Trophoblast cell (in vitro differentiated cells and primary cell): ENCODE measurements at regions not wholly inside any gene's neighbourhood (a gene's known extent, or its start where the extent isn't known, plus 50 kb on each side); places are given as distances from the start of the nearest gene placed in this dataset.
A peak's percentile ranks its signal among the peaks of the same experiment; 100 is the strongest.

Experiments used
- DNase-seq, 2 donors: peaks; one replicate each; pipeline ENCODE4 v3.0.0-alpha.2; 2016
- H2AFZ ChIP-seq: 2 replicates; pipeline ENCODE4 v1.6.1; 2013; ENCODE audit warnings: low read length, moderate library complexity, mild to moderate bottlenecking; ENCODE audit not compliant: insufficient read depth, poor library complexity
- H2AK5ac ChIP-seq: 2 replicates; pipeline ENCODE4 v1.6.1; 2013; ENCODE audit warnings: mild to moderate bottlenecking, low read length
- H2BK120ac ChIP-seq: 2 replicates; pipeline ENCODE4 v1.6.1; 2013; ENCODE audit warnings: low read length, mild to moderate bottlenecking, moderate library complexity; ENCODE audit not compliant: insufficient read depth, poor library complexity
- H2BK12ac ChIP-seq: 2 replicates; pipeline ENCODE4 v1.6.1; 2013; ENCODE audit warnings: mild to moderate bottlenecking, low read length, moderate library complexity
- H2BK5ac ChIP-seq: 2 replicates; pipeline ENCODE4 v1.6.1; 2013; ENCODE audit warnings: low read length, low read depth, moderate library complexity, mild to moderate bottlenecking; ENCODE audit not compliant: poor library complexity
- H3K14ac ChIP-seq: 2 replicates; pipeline ENCODE4 v1.6.1; 2013; ENCODE audit warnings: mild to moderate bottlenecking, low read length
- H3K18ac ChIP-seq: 2 replicates; pipeline ENCODE4 v1.6.1; 2013; ENCODE audit warnings: mild to moderate bottlenecking, low read length
- H3K23ac ChIP-seq: 2 replicates; pipeline ENCODE4 v1.6.1; 2013; ENCODE audit warnings: low read length
- H3K27ac ChIP-seq: 2 replicates; pipeline ENCODE4 v1.5.1; 2013; ENCODE audit warnings: low read depth, mild to moderate bottlenecking, inconsistent platforms, low read length, moderate library complexity
- H3K27me3 ChIP-seq: 2 replicates; pipeline ENCODE4 v1.6.1; 2013; ENCODE audit warnings: inconsistent platforms, mild to moderate bottlenecking, low read length, moderate library complexity; ENCODE audit not compliant: insufficient read depth
- H3K36me3 ChIP-seq, 2 experiments: 1 replicate in 1 of 2; 2 replicates in 1 of 2; pipeline ENCODE4 v1.6.1; 2013; ENCODE audit warnings: low read length in 2 of 2, mild to moderate bottlenecking in 2 of 2, moderate library complexity in 1 of 2; ENCODE audit not compliant: insufficient read depth in 2 of 2, control insufficient read depth in 1 of 2
- H3K4ac ChIP-seq: 2 replicates; pipeline ENCODE4 v1.6.1; 2013; ENCODE audit warnings: low read depth, mild to moderate bottlenecking, low read length, moderate library complexity
- H3K4me1 ChIP-seq, 2 experiments: 1 replicate in 1 of 2; 2 replicates in 1 of 2; pipeline ENCODE4 v1.6.1; 2013; ENCODE audit warnings: low read length in 2 of 2, mild to moderate bottlenecking in 2 of 2, moderate library complexity in 1 of 2; ENCODE audit not compliant: insufficient read depth in 2 of 2, control insufficient read depth in 1 of 2
- H3K4me2 ChIP-seq: 2 replicates; pipeline ENCODE4 v1.6.1; 2013; ENCODE audit warnings: inconsistent platforms, mild to moderate bottlenecking, low read length, moderate library complexity
- H3K4me3 ChIP-seq: 2 replicates; pipeline ENCODE4 v1.5.1; 2013; ENCODE audit warnings: mild to moderate bottlenecking, low read depth, low read length, inconsistent platforms
- H3K79me1 ChIP-seq: one replicate; pipeline ENCODE4 v1.6.1; 2013; ENCODE audit warnings: low read length
- H3K79me2 ChIP-seq: 2 replicates; pipeline ENCODE4 v1.6.1; 2013; ENCODE audit warnings: low read length, mild to moderate bottlenecking; ENCODE audit not compliant: control insufficient read depth, insufficient read depth, poor library complexity
- H3K9ac ChIP-seq: 2 replicates; pipeline ENCODE4 v1.6.1; 2013; ENCODE audit warnings: mild to moderate bottlenecking, low read length
- H3K9me3 ChIP-seq: 2 replicates; pipeline ENCODE4 v1.6.1; 2013; ENCODE audit warnings: low read depth, mild to moderate bottlenecking, control low read depth, inconsistent platforms, low read length; ENCODE audit not compliant: insufficient read depth
- H4K12ac ChIP-seq: 2 replicates; pipeline ENCODE4 v1.6.1; 2013; ENCODE audit warnings: low read depth, mild to moderate bottlenecking, low read length, moderate library complexity
- H4K8ac ChIP-seq: 2 replicates; pipeline ENCODE4 v1.6.1; 2013; ENCODE audit warnings: low read depth, mild to moderate bottlenecking, low read length, moderate library complexity
- H4K91ac ChIP-seq: one replicate; pipeline ENCODE4 v1.6.1; 2013; ENCODE audit warnings: low read depth, mild to moderate bottlenecking, low read length, moderate library complexity
- WGBS: extraction: QIAGEN DNeasy Blood & Tissue Kit; methylation state at CpG from one replicate; pipeline ENCODE4 v1.1.7; 2013; ENCODE audit warnings: missing lambda C conversion rate; ENCODE audit not compliant: insufficient read length, insufficient coverage; ENCODE audit errors: extremely low coverage; 5-methylcytosine and 5-hydroxymethylcytosine counted together

DNA sequence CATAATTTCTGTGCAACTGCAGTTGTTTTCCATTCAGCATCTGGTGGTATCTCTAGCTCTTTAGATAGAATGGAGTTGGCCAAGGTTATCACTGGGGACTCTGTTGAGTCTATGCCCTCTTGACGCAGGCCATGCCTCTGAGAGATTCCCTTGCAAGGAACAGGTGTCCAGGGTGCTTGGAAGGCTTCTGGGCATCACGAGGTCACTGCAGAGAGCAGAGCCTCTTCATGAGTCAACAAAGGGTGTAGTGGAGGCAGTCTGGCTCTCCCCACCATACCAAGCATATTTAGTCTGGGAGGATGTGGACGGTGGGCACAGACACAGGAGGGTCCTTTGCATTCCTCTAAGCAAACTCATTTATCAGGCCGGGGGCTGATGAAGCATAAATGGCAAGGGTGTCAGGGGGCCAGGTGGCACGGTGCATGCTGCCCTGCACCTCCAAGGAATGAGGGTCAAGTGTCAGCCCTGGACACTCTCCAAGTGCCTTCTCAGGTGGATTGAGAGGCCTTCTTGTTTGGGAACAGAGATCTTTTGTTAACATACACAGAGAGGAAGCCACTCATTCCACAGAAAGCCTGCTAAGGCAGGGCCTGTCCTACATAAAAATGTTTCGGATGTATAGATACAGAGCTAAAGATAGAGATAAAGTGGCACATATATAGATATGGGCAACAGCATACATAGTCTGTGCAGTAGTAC, 328.6 kb downstream of the INHBA start:
- Histone ChIP-seq H3K9me3 (no peaks in the 10 kb centered on the region), H2BK120ac (no peak overlapping the region), H2BK5ac (no peak overlapping the region), H3K79me1 (peaks cover 1% of the 10 kb centered on the region), H3K14ac (no peak overlapping the region), H2AFZ (no peak overlapping the region), H2AK5ac (no peak overlapping the region), H3K79me2 (no peaks in the 10 kb centered on the region), H2BK12ac (no peak overlapping the region), H3K4me3 (no peak overlapping the region), H3K27ac (no peak overlapping the region), H4K12ac (no peak overlapping the region), H4K91ac (no peak overlapping the region), H3K4ac (no peak overlapping the region), H3K9ac (no peak overlapping the region), H3K4me1 (peaks cover 2 to 5% of the 10 kb centered on the region in 2 experiments), H3K36me3 (no peaks in the 10 kb centered on the region), H3K4me2 (no peak overlapping the region), H3K18ac (no peak overlapping the region), H3K27me3 (no peaks in the 10 kb centered on the region), H4K8ac (no peak overlapping the region), H3K23ac (no peak overlapping the region)
- WGBS = no CpG with 5 or more reads among the region's 6 CpGs
- peak in 1 of 2 donors; percentile 14 for DNase-seq

DNA sequence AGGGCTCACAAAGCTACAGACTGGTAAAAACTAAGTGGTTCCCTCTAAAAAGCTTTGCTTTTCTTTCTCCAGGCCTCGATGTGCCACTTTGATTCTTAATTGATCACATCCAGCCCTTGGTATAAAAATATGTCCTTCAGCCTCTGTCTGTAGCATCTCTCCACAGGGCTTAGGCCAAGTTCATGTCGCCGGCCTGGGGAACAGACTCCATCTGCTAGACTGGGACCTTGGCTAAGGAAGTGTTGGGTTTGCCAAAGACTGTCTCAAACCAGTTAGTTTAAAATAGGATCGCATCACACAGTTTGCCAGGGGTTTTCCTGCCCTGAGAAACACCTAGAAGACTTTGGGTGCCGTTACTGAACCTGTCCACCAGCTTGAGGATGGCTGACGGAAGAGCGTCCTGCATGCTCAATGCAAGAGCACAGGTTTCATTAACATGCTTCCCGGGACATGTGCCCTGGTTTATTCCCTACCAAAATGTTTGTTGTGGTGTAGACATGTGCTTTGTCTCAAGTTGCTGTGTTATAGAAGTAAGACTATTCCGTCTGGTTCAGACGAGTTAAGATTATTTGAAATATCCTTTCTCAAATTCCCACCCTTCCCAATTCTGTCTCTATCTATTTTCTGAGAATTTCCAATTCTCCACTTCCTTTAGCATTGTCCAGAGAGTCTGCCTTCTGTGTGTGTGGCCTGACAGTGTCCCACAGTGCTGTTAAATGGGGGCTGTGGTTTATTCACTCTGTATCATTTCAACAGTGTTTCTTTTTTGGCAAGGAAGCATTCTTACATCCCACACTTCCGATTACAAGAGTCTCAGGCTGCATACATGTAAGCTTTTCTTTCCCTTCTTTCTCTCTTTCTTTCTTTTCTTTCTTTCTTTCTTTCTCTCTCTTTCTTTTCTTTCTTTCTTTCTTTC, 334.7 kb downstream of the INHBA start:
- Histone ChIP-seq H2AFZ (no peak overlapping the region), H3K27ac (no peak overlapping the region), H3K18ac (no peak overlapping the region), H3K79me2 (no peaks in the 10 kb centered on the region), H3K27me3 (no peaks in the 10 kb centered on the region), H3K4me1 (peaks cover 0 to 2% of the 10 kb centered on the region in 2 experiments), H3K14ac (no peak overlapping the region), H3K36me3 (no peaks in the 10 kb centered on the region), H3K4me3 (no peak overlapping the region), H3K23ac (no peak overlapping the region), H3K9me3 (no peaks in the 10 kb centered on the region), H2BK12ac (no peak overlapping the region), H2BK5ac (no peak overlapping the region), H4K12ac (no peak overlapping the region), H3K4me2 (no peak overlapping the region), H4K8ac (no peak overlapping the region), H3K9ac (no peak overlapping the region), H3K4ac (no peak overlapping the region), H4K91ac (no peak overlapping the region), H3K79me1 (peaks cover 1% of the 10 kb centered on the region), H2BK120ac (no peak overlapping the region), H2AK5ac (peak overlapping the region; percentile 22)
- DNase-seq = no peak
- no CpG with 5 or more reads among the region's 11 CpGs for WGBS

- no peaks in the 10 kb centered on the region for H3K4me1 ChIP-seq
- H3K79me2 ChIP-seq = no peaks in the 10 kb centered on the region
- H3K9ac ChIP-seq = no peak overlapping the region
- no peak overlapping the region for H2BK120ac ChIP-seq
- no peak overlapping the region for H4K8ac ChIP-seq
- no peak overlapping the region for H2BK12ac ChIP-seq
- H3K36me3 ChIP-seq = no peaks in the 10 kb centered on the region
- H3K4me2 ChIP-seq = no peak overlapping the region
- DNase-seq = no peak
- H3K4ac ChIP-seq = no peak overlapping the region
- no peak overlapping the region for H3K4me3 ChIP-seq
- H2BK5ac ChIP-seq = no peak overlapping the region
- no peaks in the 10 kb centered on the region for H3K9me3 ChIP-seq
- no peak overlapping the region for H2AFZ ChIP-seq
- no peak overlapping the region for H4K12ac ChIP-seq
- H3K27ac ChIP-seq = no peak overlapping the region
- H2AK5ac ChIP-seq = no peak overlapping the region
- no peak overlapping the region for H3K14ac ChIP-seq
- no peaks in the 10 kb centered on the region for H3K79me1 ChIP-seq
- no peak overlapping the region for H4K91ac ChIP-seq
- H3K18ac ChIP-seq = no peak overlapping the region
- no CpG with 5 or more reads among the region's 1 CpG for WGBS
- no peak overlapping the region for H3K23ac ChIP-seq
- H3K27me3 ChIP-seq = no peaks in the 10 kb centered on the region
Observed at GRCh38 chr7:41351091-41351490, 351.8 kb downstream of the INHBA start.

DNA sequence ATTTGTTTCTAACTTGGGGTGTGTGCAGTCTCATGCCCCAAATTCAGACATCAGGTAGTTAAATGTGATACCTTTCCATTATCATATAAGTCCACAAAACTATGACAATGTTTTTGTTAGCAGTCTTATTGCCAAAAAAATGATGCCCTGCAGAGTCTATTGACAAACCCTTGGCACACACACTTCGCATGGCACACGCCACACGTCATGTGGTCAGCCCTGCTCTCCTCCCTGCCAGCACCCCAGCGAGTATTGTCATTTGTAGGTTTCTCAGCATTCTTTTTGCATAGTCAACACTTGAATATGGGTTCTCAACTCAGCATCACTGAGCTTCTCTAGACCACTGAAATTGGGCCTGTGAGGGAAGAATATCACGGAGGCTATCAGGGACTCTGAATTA, 356.0 kb downstream of the INHBA start:
- no CpG with 5 or more reads among the region's 5 CpGs for WGBS
- no peaks in the 10 kb centered on the region for H3K79me2 ChIP-seq
- H3K4me3 ChIP-seq = no peak overlapping the region
- H3K14ac ChIP-seq = no peak overlapping the region
- H3K4me1 ChIP-seq = no peaks in the 10 kb centered on the region
- no peak overlapping the region for H2BK120ac ChIP-seq
- H3K27me3 ChIP-seq = no peaks in the 10 kb centered on the region
- no peak overlapping the region for H3K9ac ChIP-seq
- no peaks in the 10 kb centered on the region for H3K9me3 ChIP-seq
- no peak overlapping the region for H2BK5ac ChIP-seq
- no peak overlapping the region for H3K18ac ChIP-seq
- no peaks in the 10 kb centered on the region for H3K36me3 ChIP-seq
- DNase-seq = no peak
- H4K91ac ChIP-seq = no peak overlapping the region
- no peak overlapping the region for H3K23ac ChIP-seq
- H2BK12ac ChIP-seq = no peak overlapping the region
- H3K4me2 ChIP-seq = no peak overlapping the region
- no peaks in the 10 kb centered on the region for H3K79me1 ChIP-seq
- no peak overlapping the region for H3K27ac ChIP-seq
- no peak overlapping the region for H4K12ac ChIP-seq
- no peak overlapping the region for H4K8ac ChIP-seq
- no peak overlapping the region for H2AFZ ChIP-seq
- no peak overlapping the region for H3K4ac ChIP-seq
- H2AK5ac ChIP-seq = no peak overlapping the region
